Astrocyte of the cerebellum (primary cell): ENCODE measurements at regions not wholly inside any gene's neighbourhood (a gene's known extent, or its start where the extent isn't known, plus 50 kb on each side); places are given as distances from the start of the nearest gene placed in this dataset.

Experiments
- DNase-seq: peaks from one replicate; pipeline ENCODE4 v3.0.0-alpha.2; 2011; ENCODE audit warnings: low read depth
- H3K4me3 ChIP-seq: 2 replicates; pipeline ENCODE4 v1.5.1; 2011; ENCODE audit warnings: mild to moderate bottlenecking, low read depth, low read length, moderate library complexity
- CTCF ChIP-seq: IDR thresholded peaks from 2 replicates; pipeline ENCODE4 v1.5.1; 2012; ENCODE audit warnings: low read length, low read depth, moderate library complexity, mild to moderate bottlenecking; ENCODE audit errors: missing control alignments
- in situ Hi-C: cut with HindIII; loops from 2 replicates; pipeline ENCODE4 v1.10.0; 2017; ENCODE audit warnings: low sequenced_read_pairs

- in situ Hi-C loops = no loop called here
- no peak for TF ChIP-seq CTCF
- no peak overlapping the region for H3K4me3 ChIP-seq
- DNase-seq = no peak
Measured at GRCh38 chr21:18772897-18773296, 369.3 kb upstream of the TMPRSS15 start.

GRCh38 chr21:18776936-18777335, 373.4 kb upstream of the TMPRSS15 start:
- TF ChIP-seq CTCF = no peak
- DNase-seq = no peak

GRCh38 chr21:18782721-18783120, 379.1 kb upstream of the TMPRSS15 start:
- in situ Hi-C loops = no loop called here
- DNase-seq = no peak
- TF ChIP-seq CTCF = no peak
- no peak overlapping the region for H3K4me3 ChIP-seq

More at GRCh38 chr21:18776936-18777335, 373.4 kb upstream of the TMPRSS15 start:
- in situ Hi-C loops = no loop called here
- H3K4me3 ChIP-seq = no peak overlapping the region

GRCh38 chr21:18801468-18801867, 397.9 kb upstream of the TMPRSS15 start:
- peak; percentile 35 for TF ChIP-seq CTCF
- in situ Hi-C loops = no loop called here
- DNase-seq = peak; percentile 2

GRCh38 chr21:18803624-18804023, 400.0 kb upstream of the TMPRSS15 start:
- DNase-seq = no peak
- in situ Hi-C loops = no loop called here
- no peak overlapping the region for H3K4me3 ChIP-seq
- no peak for TF ChIP-seq CTCF

More at GRCh38 chr21:18801468-18801867, 397.9 kb upstream of the TMPRSS15 start:
- no peak overlapping the region for H3K4me3 ChIP-seq

- no peak overlapping the region for H3K4me3 ChIP-seq
- no peak for DNase-seq
- no peak for TF ChIP-seq CTCF
- in situ Hi-C loops = no loop called here
Measured at GRCh38 chr21:18810136-18810535, 406.6 kb upstream of the TMPRSS15 start.

GRCh38 chr21:18812308-18812707, 408.7 kb upstream of the TMPRSS15 start:
- DNase-seq = no peak
- TF ChIP-seq CTCF = no peak
- H3K4me3 ChIP-seq = no peak overlapping the region
- in situ Hi-C loops = no loop called here
